ENCODE measurements at regions not wholly inside any gene's neighbourhood (a gene's known extent, or its start where the extent isn't known, plus 50 kb on each side); places are given as distances from the start of the nearest gene placed in this dataset.

DNA sequence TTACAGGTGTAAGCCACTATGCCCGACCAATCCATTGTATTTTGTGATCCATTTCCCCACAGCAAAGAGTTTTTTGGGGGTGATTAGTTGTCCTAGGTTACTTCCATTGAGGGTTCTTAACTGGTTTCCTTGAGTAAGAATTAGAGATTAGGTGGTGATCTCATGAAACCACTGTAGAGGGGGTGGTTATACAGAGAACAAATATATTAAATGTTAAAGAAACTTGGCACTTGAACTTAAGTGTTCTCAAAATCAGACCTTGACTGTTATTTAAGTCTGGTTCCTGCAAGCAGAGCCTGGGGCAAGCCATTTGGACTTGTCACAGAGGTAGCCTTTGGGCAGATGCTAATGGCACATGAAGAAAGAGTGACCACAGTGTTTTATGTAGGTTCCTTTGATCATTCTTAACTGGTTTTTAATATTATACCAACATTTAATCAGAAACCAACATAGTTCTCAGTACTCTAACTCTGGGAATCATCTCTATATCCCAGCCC lies 288.5 kb downstream of the SOX4 start:
- 51 to 85% methylated on average over 1 of the region's 1 CpG for WGBS, 2 donors
- H3K4me1 ChIP-seq: peaks cover 0 to 12% (median 0%) of the 10 kb centered on the region in 3 donors
- FAIRE-seq: no peak
- H3K36me3 ChIP-seq: no peaks in the 10 kb centered on the region
- H3K27me3 ChIP-seq: no peaks in the 10 kb centered on the region
- H3K9me3 ChIP-seq: no peaks in the 10 kb centered on the region
- TF ChIP-seq, protein P1, sequence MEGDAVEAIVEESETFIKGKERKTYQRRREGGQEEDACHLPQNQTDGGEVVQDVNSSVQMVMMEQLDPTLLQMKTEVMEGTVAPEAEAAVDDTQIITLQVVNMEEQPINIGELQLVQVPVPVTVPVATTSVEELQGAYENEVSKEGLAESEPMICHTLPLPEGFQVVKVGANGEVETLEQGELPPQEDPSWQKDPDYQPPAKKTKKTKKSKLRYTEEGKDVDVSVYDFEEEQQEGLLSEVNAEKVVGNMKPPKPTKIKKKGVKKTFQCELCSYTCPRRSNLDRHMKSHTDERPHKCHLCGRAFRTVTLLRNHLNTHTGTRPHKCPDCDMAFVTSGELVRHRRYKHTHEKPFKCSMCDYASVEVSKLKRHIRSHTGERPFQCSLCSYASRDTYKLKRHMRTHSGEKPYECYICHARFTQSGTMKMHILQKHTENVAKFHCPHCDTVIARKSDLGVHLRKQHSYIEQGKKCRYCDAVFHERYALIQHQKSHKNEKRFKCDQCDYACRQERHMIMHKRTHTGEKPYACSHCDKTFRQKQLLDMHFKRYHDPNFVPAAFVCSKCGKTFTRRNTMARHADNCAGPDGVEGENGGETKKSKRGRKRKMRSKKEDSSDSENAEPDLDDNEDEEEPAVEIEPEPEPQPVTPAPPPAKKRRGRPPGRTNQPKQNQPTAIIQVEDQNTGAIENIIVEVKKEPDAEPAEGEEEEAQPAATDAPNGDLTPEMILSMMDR (IDR thresholded peaks at IDR 0.05): no peak
- intact Hi-C loops (cut with DNase I): no loop called here
- no peak for ATAC-seq
- no peak overlapping the region for H3K4me3 ChIP-seq
- H3K27ac ChIP-seq: no peak overlapping the region
- DNase-seq: no peak

DNA sequence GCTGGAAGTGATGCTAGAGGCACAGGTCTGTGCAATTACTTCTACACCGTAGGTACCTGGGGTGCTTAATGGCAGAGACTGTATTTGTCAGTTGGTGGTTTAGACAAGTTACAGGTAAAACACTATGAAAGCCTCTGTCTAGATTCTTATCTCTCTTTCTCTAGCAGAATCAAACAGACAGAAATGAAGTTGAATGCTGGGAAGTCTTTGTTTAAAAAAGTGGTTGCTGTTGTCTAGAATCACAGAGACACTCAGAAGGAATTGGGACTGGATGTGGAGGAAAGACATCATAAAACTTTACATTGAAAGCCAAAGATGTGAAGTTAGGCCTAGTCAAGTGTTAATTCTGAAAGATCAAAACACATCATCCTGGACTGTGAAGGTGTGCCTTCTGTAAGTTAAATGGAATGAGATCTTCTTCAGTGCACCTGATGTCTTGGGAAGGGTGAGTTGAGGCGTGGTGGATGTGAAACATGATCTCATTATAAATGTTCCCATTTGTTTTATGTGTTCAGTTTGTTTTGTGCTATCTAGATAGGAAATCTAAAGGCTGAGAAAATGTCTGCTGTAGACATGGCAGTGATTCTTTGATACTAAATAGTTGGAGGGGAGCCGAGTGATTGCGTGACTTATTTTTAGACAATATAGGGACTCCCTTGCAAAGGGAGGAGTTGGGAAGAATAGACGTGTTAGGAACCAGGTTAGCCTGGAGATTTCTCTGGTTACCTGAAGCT lies 290.2 kb downstream of the SOX4 start:
- Histone ChIP-seq H3K4me3 (no peak overlapping the region), H3K9me3 (no peaks in the 10 kb centered on the region), H3K4me1 (peaks cover 0 to 12% (median 0%) of the 10 kb centered on the region in 3 donors), H3K27me3 (no peaks in the 10 kb centered on the region), H3K36me3 (no peaks in the 10 kb centered on the region), H3K27ac (no peak overlapping the region)
- no peak for FAIRE-seq
- intact Hi-C loops (cut with DNase I): no loop called here
- no peak for DNase-seq
- no peak for ATAC-seq
- TF ChIP-seq, protein P1 (IDR thresholded peaks at IDR 0.05): no peak
- 88 to 92% methylated on average over 5 of the region's 5 CpGs for WGBS, 2 donors

DNA sequence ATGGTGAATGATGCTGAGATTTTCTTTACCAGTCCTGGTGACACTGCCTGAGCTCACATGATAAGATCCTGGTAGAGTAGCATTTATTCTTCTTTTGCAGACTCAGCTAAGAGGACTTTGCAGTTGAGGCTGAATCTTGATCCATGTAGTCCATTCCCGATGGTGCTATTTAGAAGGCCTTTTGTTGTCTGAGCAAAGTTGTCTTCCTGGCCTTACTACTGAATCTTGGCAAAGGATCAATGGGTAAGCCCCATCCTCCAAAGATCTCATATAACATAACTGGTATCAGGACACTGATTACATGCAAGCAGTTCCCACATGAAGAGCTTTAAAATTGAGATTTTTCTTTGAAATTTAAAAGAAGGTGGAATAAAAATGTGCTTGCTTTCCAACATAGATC lies 291.6 kb downstream of the SOX4 start:
- 23 to 27% methylated on average over 1 of the region's 1 CpG for WGBS, 2 donors
- DNase-seq: no peak
- Histone ChIP-seq H3K27me3 (no peaks in the 10 kb centered on the region), H3K4me3 (no peak overlapping the region), H3K4me1 (peaks cover 0 to 12% (median 0%) of the 10 kb centered on the region in 3 donors), H3K36me3 (no peaks in the 10 kb centered on the region), H3K9me3 (no peaks in the 10 kb centered on the region), H3K27ac (peak overlapping the region in 2 of 4 donors; percentile 31 to 53)
- no peak for FAIRE-seq
- TF ChIP-seq, protein P1 (IDR thresholded peaks at IDR 0.05): no peak
- ATAC-seq: no peak
- intact Hi-C loops (cut with DNase I): no loop called here

DNA sequence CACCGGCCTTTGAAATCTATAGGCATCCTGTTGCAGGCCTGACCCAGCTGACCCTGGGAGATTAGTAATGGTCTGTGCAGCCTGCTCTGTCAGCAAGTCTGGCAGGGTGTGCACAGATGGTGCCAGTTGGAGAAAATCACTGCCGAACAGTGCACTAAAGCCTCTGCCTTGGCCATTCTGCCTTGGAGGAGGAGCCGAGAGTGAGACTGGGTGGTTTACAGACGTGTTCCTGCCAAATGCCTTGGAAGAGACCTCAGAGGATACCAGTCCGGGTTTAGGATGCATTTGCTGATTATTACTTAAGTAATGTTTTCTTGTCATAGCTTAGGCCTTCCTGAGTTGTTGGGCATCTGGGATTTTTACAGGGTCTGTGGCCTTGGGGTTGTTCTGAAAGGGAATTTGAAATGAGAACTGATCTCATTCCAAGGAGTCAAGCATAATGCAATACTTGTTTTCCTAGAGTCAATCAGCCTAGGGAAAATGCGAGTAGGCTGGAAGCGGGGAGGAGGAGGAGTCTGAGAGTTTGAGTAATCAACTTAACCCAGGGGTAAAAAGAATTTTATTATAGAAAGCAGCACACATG lies 292.1 kb downstream of the SOX4 start:
- WGBS, 2 donors: 49 to 50% methylated on average over 7 of the region's 7 CpGs
- FAIRE-seq (no peak), DNase-seq (peak in 3 of 6 donors; percentile 5 to 29 (median 18)), ATAC-seq (peak; percentile 9 to 88 (median 85))
- H3K36me3 ChIP-seq: no peaks in the 10 kb centered on the region
- intact Hi-C loops (cut with DNase I): no loop called here
- H3K4me1 ChIP-seq: peaks cover 0 to 12% (median 0%) of the 10 kb centered on the region in 3 donors
- TF ChIP-seq, protein P1 (IDR thresholded peaks at IDR 0.05): no peak
- no peaks in the 10 kb centered on the region for H3K9me3 ChIP-seq
- H3K4me3 ChIP-seq: no peak overlapping the region
- H3K27ac ChIP-seq: peak overlapping the region in 2 of 4 donors; percentile 31 to 53
- no peaks in the 10 kb centered on the region for H3K27me3 ChIP-seq
